HUES64 (cell line): ENCODE measurements at regions not wholly inside any gene's neighbourhood (a gene's known extent, or its start where the extent isn't known, plus 50 kb on each side); places are given as distances from the start of the nearest gene placed in this dataset.

Experiments
- H3K27ac ChIP-seq: 2 replicates; pipeline ENCODE4 v1.7.0; 2013; ENCODE audit warnings: low read depth, low read length, inconsistent platforms
- H3K27me3 ChIP-seq: 2 replicates; pipeline ENCODE4 v1.6.1; 2013; ENCODE audit warnings: mild to moderate bottlenecking, low read length; ENCODE audit not compliant: insufficient read depth
- H3K36me3 ChIP-seq: 2 replicates; pipeline ENCODE4 v1.6.1; 2013; ENCODE audit warnings: mild to moderate bottlenecking, low read length; ENCODE audit not compliant: insufficient read depth
- H3K4me1 ChIP-seq: 2 replicates; pipeline ENCODE4 v1.6.1; 2013; ENCODE audit warnings: mild to moderate bottlenecking, low read length, moderate library complexity; ENCODE audit not compliant: insufficient read depth
- H3K4me3 ChIP-seq: 2 replicates; pipeline ENCODE4 v1.5.1; 2013; ENCODE audit warnings: mild to moderate bottlenecking, low read length, moderate library complexity
- H3K9ac ChIP-seq: 2 replicates; pipeline ENCODE4 v1.6.1; 2013; ENCODE audit warnings: mild to moderate bottlenecking, low read depth, low read length
- H3K9me3 ChIP-seq: 2 replicates; pipeline ENCODE4 v1.6.1; 2013; ENCODE audit warnings: low read depth, low read length; ENCODE audit not compliant: insufficient read depth
- WGBS: fragments of 150-250, 120-280 bp; methylation state at CpG from one replicate; pipeline ENCODE4 v1.1.7; 2013; ENCODE audit warnings: missing lambda C conversion rate; 5-methylcytosine and 5-hydroxymethylcytosine counted together

GRCh38 chr2:146209842-146210275 lies 1635.0 kb upstream of the ACVR2A start:
- H3K4me1 ChIP-seq, result no peaks in the 10 kb centered on the region
- no peaks in the 10 kb centered on the region for H3K9me3 ChIP-seq
- no peak overlapping the region for H3K9ac ChIP-seq
- H3K36me3 ChIP-seq, result no peaks in the 10 kb centered on the region
- no peak overlapping the region for H3K27ac ChIP-seq
- H3K4me3 ChIP-seq, result no peak overlapping the region
- WGBS, result 94% methylated on average over 3 of the region's 3 CpGs
- H3K27me3 ChIP-seq, result no peaks in the 10 kb centered on the region

GRCh38 chr2:146207901-146208300 lies 1636.9 kb upstream of the ACVR2A start:
- no peaks in the 10 kb centered on the region for H3K36me3 ChIP-seq
- no peak overlapping the region for H3K4me3 ChIP-seq
- no peaks in the 10 kb centered on the region for H3K4me1 ChIP-seq
- no peaks in the 10 kb centered on the region for H3K27me3 ChIP-seq
- 97% methylated on average over 3 of the region's 3 CpGs for WGBS
- H3K9me3 ChIP-seq, result no peaks in the 10 kb centered on the region
- H3K9ac ChIP-seq, result no peak overlapping the region
- H3K27ac ChIP-seq, result no peak overlapping the region

- Histone ChIP-seq H3K4me3 (no peak overlapping the region), H3K27ac (no peak overlapping the region), H3K9me3 (no peaks in the 10 kb centered on the region), H3K36me3 (no peaks in the 10 kb centered on the region), H3K9ac (no peak overlapping the region), H3K27me3 (no peaks in the 10 kb centered on the region), H3K4me1 (no peaks in the 10 kb centered on the region)
- no CpG with 5 or more reads among the region's 1 CpG for WGBS
These were observed 1637.4 kb upstream of the ACVR2A start for GRCh38 chr2:146207417-146207816.

- no peaks in the 10 kb centered on the region for H3K4me1 ChIP-seq
- H3K27me3 ChIP-seq, result no peaks in the 10 kb centered on the region
- H3K36me3 ChIP-seq, result no peaks in the 10 kb centered on the region
- no peak overlapping the region for H3K27ac ChIP-seq
- no peak overlapping the region for H3K4me3 ChIP-seq
- no peak overlapping the region for H3K9ac ChIP-seq
- 94% methylated on average over 2 of the region's 5 CpGs for WGBS
- no peaks in the 10 kb centered on the region for H3K9me3 ChIP-seq
These were observed 1641.7 kb upstream of the ACVR2A start for GRCh38 chr2:146203064-146203624.

- H3K27ac ChIP-seq, result no peak overlapping the region
- 0 out of 2 replicates have a peak, but pooled peaks cover 5% of the 10 kb centered on the region for H3K9me3 ChIP-seq
- H3K36me3 ChIP-seq, result no peaks in the 10 kb centered on the region
- H3K27me3 ChIP-seq, result no peaks in the 10 kb centered on the region
- no peaks in the 10 kb centered on the region for H3K4me1 ChIP-seq
- no peak overlapping the region for H3K9ac ChIP-seq
- no peak overlapping the region for H3K4me3 ChIP-seq
These were observed 1651.2 kb upstream of the ACVR2A start for GRCh38 chr2:146193619-146194018.

- no peak overlapping the region for H3K27ac ChIP-seq
- H3K36me3 ChIP-seq, result no peaks in the 10 kb centered on the region
- H3K27me3 ChIP-seq, result no peaks in the 10 kb centered on the region
- H3K4me1 ChIP-seq, result no peaks in the 10 kb centered on the region
- no peak overlapping the region for H3K4me3 ChIP-seq
- H3K9ac ChIP-seq, result no peak overlapping the region
- H3K9me3 ChIP-seq, result no peaks in the 10 kb centered on the region
These were observed 1655.3 kb upstream of the ACVR2A start for GRCh38 chr2:146189541-146189940.

GRCh38 chr2:146173934-146174333 lies 1654.0 kb upstream of the ZEB2 start:
- no peak overlapping the region for H3K4me3 ChIP-seq
- H3K27me3 ChIP-seq, result no peaks in the 10 kb centered on the region
- no peak overlapping the region for H3K27ac ChIP-seq
- peaks cover 26% of the 10 kb centered on the region for H3K9me3 ChIP-seq
- H3K9ac ChIP-seq, result no peak overlapping the region
- no peaks in the 10 kb centered on the region for H3K4me1 ChIP-seq
- 97% methylated on average over 2 of the region's 2 CpGs for WGBS
- no peaks in the 10 kb centered on the region for H3K36me3 ChIP-seq

- Histone ChIP-seq H3K4me3 (no peak overlapping the region), H3K27ac (no peak overlapping the region), H3K9ac (no peak overlapping the region), H3K27me3 (no peaks in the 10 kb centered on the region), H3K9me3 (no peaks in the 10 kb centered on the region), H3K4me1 (no peaks in the 10 kb centered on the region), H3K36me3 (no peaks in the 10 kb centered on the region)
- 90% methylated on average over 3 of the region's 3 CpGs for WGBS
These were observed 1641.5 kb upstream of the ZEB2 start for GRCh38 chr2:146161256-146161882.

- Histone ChIP-seq H3K27ac (no peak overlapping the region; the same call in 1 of the 2 replicates), H3K4me3 (no peak overlapping the region), H3K4me1 (no peaks in the 10 kb centered on the region), H3K27me3 (no peaks in the 10 kb centered on the region), H3K36me3 (no peaks in the 10 kb centered on the region), H3K9me3 (no peaks in the 10 kb centered on the region), H3K9ac (no peak overlapping the region)
- 92% methylated on average over 3 of the region's 3 CpGs for WGBS
These were observed 1638.3 kb upstream of the ZEB2 start for GRCh38 chr2:146158072-146158674.

GRCh38 chr2:146147448-146148012 lies 1627.6 kb upstream of the ZEB2 start:
- Histone ChIP-seq H3K27ac (no peak overlapping the region), H3K9ac (no peak overlapping the region), H3K27me3 (no peaks in the 10 kb centered on the region), H3K4me3 (no peak overlapping the region), H3K9me3 (no peaks in the 10 kb centered on the region), H3K4me1 (0 out of 2 replicates have a peak, but pooled peaks cover 4% of the 10 kb centered on the region), H3K36me3 (no peaks in the 10 kb centered on the region)
- WGBS, result 89% methylated on average over 2 of the region's 2 CpGs

GRCh38 chr2:146143971-146144370 lies 1624.1 kb upstream of the ZEB2 start:
- WGBS, result 93% methylated on average over 1 of the region's 1 CpG
- 0 out of 2 replicates have a peak, but pooled peaks cover 4% of the 10 kb centered on the region for H3K4me1 ChIP-seq
- no peak overlapping the region for H3K9ac ChIP-seq
- no peak overlapping the region for H3K27ac ChIP-seq
- H3K27me3 ChIP-seq, result no peaks in the 10 kb centered on the region
- H3K4me3 ChIP-seq, result no peak overlapping the region
- H3K36me3 ChIP-seq, result no peaks in the 10 kb centered on the region
- H3K9me3 ChIP-seq, result no peaks in the 10 kb centered on the region
